PC-3 (cell line): ENCODE measurements at regions not wholly inside any gene's neighbourhood (a gene's known extent, or its start where the extent isn't known, plus 50 kb on each side); places are given as distances from the start of the nearest gene placed in this dataset.

Experiments used
- ATAC-seq: fragments of 200-7000 bp; cut with Tn5 transposase; 2 replicates; pipeline ENCODE4 v1.9.1; 2020; ENCODE audit warnings: mild to moderate bottlenecking, moderate library complexity
- BruUV-seq: library from RNA; stranded (reverse); fragments of 400-500 nt; replicated peaks from 2 replicates; lab custom pipeline; 2021; lab: Mats Ljungman, UMichigan
- CTCF ChIA-PET: fragments of 300-600 bp; sonication (Branson Sonifier 250); formaldehyde crosslinking; loops from one replicate; lab custom pipeline; 2022; ENCODE audit warnings: antibody characterized with exemption; lab: Charles Lee
- POLR2A ChIA-PET: fragments of 300-600 bp; sonication (Branson Sonifier 250); formaldehyde crosslinking; loops from one replicate; lab custom pipeline; 2022; ENCODE audit warnings: antibody characterized with exemption; ENCODE audit not compliant: unreplicated experiment; lab: Charles Lee
- DNase-seq: peaks from one replicate; pipeline ENCODE4 v3.0.0-alpha.2; 2015
- H2AFZ ChIP-seq: fragments of 300-600 bp; sonication (generic); 2 replicates; pipeline ENCODE4 v1.6.0; 2016; ENCODE audit warnings: antibody characterized with exemption, low read length
- H3F3A ChIP-seq: fragments of 300-600 bp; sonication (generic); one replicate; pipeline ENCODE4 v1.6.0; 2017; ENCODE audit warnings: antibody characterized with exemption, low read length, control low read depth, mild to moderate bottlenecking; ENCODE audit not compliant: unreplicated experiment
- H3K27ac ChIP-seq: fragments of 300-600 bp; sonication (generic); 2 replicates; pipeline ENCODE4 v1.5.1; 2016; ENCODE audit warnings: mild to moderate bottlenecking, low read length
- H3K27me3 ChIP-seq: fragments of 300-600 bp; sonication (generic); 2 replicates; pipeline ENCODE4 v1.6.1; 2016; ENCODE audit warnings: low read length, mixed read lengths
- H3K36me3 ChIP-seq: fragments of 300-600 bp; sonication (generic); 2 replicates; pipeline ENCODE4 v1.6.1; 2016; ENCODE audit warnings: low read depth, mixed run types, low read length, mixed read lengths
- H3K4me1 ChIP-seq: fragments of 300-600 bp; sonication (generic); 2 replicates; pipeline ENCODE4 v1.5.1; 2016; ENCODE audit warnings: low read length; ENCODE audit not compliant: insufficient read depth
- H3K4me2 ChIP-seq: fragments of 300-600 bp; sonication (generic); 2 replicates; pipeline ENCODE4 v1.6.0; 2016; ENCODE audit warnings: low read length
- H3K4me3 ChIP-seq: fragments of 300-600 bp; sonication (generic); 2 replicates; pipeline ENCODE4 v1.5.1; 2016; ENCODE audit warnings: mild to moderate bottlenecking, low read length, mixed read lengths
- H3K79me2 ChIP-seq: fragments of 300-600 bp; sonication (generic); 2 replicates; pipeline ENCODE4 v1.6.1; 2017; ENCODE audit warnings: low read length, mixed read lengths
- H3K9ac ChIP-seq: fragments of 300-600 bp; sonication (generic); 2 replicates; pipeline ENCODE4 v1.6.0; 2016; ENCODE audit warnings: mild to moderate bottlenecking, low read length
- H3K9me2 ChIP-seq: fragments of 300-600 bp; sonication (generic); replicated peaks from 2 replicates; pipeline ENCODE4 v1.6.1; 2016; ENCODE audit warnings: mixed run types, low read length, mixed read lengths
- H3K9me3 ChIP-seq: fragments of 300-600 bp; sonication (generic); 2 replicates; pipeline ENCODE4 v1.6.1; 2016; ENCODE audit warnings: low read length, mixed read lengths
- H4K20me1 ChIP-seq: fragments of 300-600 bp; sonication (generic); 2 replicates; pipeline ENCODE4 v1.6.1; 2016; ENCODE audit warnings: low read length, mixed read lengths
- CTCF ChIP-seq: fragments of 300-600 bp; sonication (generic); conservative IDR thresholded peaks from 2 replicates; pipeline ENCODE4 v1.5.1; 2017; ENCODE audit warnings: antibody characterized with exemption, low read depth, mild to moderate bottlenecking, low read length
- EZH2 ChIP-seq: fragments of 300-600 bp; sonication (generic); IDR thresholded peaks from one replicate; pipeline ENCODE4 v1.6.1; 2017; ENCODE audit warnings: antibody characterized with exemption, mild to moderate bottlenecking, low read length; ENCODE audit not compliant: unreplicated experiment
- EZH2phosphoT487 ChIP-seq: fragments of 300-600 bp; sonication (generic); IDR thresholded peaks from 2 replicates; pipeline ENCODE4 v1.6.1; 2018; ENCODE audit warnings: mild to moderate bottlenecking, antibody characterized with exemption, low read length, borderline replicate concordance
- intact Hi-C: fragments of 100-400 bp; cut with micrococcal nuclease; formaldehyde crosslinking; loops from 2 replicates; pipeline ENCODE4 v1.9.0; 2023

DNA sequence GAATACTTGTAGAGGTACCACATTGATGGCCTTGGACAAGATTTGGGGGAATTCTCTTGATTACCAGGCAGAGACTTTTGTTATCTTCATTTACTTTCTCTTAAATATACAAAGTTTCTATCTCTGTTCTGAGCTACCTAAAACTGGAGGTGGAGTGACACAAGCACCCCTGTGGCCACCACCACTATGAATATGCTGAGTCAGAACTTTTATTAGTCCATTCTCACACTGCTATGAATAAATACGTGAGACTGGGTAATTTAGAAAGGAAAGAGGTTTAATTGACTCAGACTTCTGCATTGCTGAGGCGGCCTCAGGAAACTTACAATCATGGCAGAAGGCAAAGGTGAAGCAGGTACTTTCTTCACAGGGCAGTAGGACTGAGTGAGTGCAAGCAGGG, 67.1 kb downstream of the RTL3 start:
- ChIA-PET CTCF (no interaction called here), POLR2A (no interaction called here)
- Histone ChIP-seq H3K4me2 (no peak overlapping the region), H3K9me3 (no peaks in the 10 kb centered on the region), H3K4me3 (no peak overlapping the region), H3K27ac (no peak overlapping the region), H3K4me1 (no peaks in the 10 kb centered on the region), H3K9ac (no peak overlapping the region), H2AFZ (no peak overlapping the region), H3K79me2 (no peaks in the 10 kb centered on the region), H3K36me3 (no peaks in the 10 kb centered on the region), H4K20me1 (no peaks in the 10 kb centered on the region), H3K9me2 (no peaks in the 10 kb centered on the region), H3F3A (no peaks in the 10 kb centered on the region), H3K27me3 (no peaks in the 10 kb centered on the region)
- ATAC-seq: no peak
- no TSS peak for BruUV-seq
- intact Hi-C loops: no loop called here
- DNase-seq: no peak
- TF ChIP-seq EZH2phosphoT487 (no peak), EZH2 (no peak), CTCF (no peak)

GRCh38 chrX:78574306-78574705, 84.8 kb downstream of the RTL3 start:
- intact Hi-C loops: no loop called here

DNA sequence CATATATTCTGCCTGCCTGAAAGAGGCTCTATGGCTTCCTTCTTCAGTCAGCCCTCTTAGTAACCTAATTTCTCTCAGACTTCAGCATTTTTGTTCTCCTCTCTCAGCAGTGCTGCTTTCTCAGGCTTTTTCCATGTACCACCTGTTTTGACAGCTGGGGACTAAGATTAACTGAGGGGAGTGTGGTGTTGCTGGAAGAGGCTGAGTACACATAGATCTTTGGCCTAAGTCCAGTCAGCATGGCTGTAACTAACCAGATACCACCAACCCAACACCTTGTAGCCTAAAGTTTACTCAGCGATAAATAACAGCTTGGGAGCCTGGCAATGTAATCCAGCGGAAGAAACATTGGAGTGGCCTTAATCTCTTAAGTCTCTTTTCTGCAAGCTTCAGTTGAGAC, 85.5 kb downstream of the RTL3 start:
- TF ChIP-seq CTCF (no peak), EZH2phosphoT487 (no peak), EZH2 (no peak)
- ChIA-PET CTCF (no interaction called here), POLR2A (no interaction called here)
- Histone ChIP-seq H3K27ac (no peak overlapping the region), H3K4me1 (no peaks in the 10 kb centered on the region), H3K9ac (no peak overlapping the region), H2AFZ (no peak overlapping the region), H3K79me2 (no peaks in the 10 kb centered on the region), H3K4me2 (no peak overlapping the region), H3K27me3 (no peaks in the 10 kb centered on the region), H3K4me3 (no peak overlapping the region), H3F3A (no peaks in the 10 kb centered on the region), H3K9me3 (no peaks in the 10 kb centered on the region), H3K36me3 (no peaks in the 10 kb centered on the region), H4K20me1 (no peaks in the 10 kb centered on the region), H3K9me2 (no peaks in the 10 kb centered on the region)
- intact Hi-C loops: no loop called here
- DNase-seq (no peak), ATAC-seq (no peak)
- BruUV-seq: no TSS peak

More at GRCh38 chrX:78574306-78574705, 84.8 kb downstream of the RTL3 start:
- BruUV-seq: no TSS peak
- ATAC-seq (no peak), DNase-seq (no peak)
- Histone ChIP-seq H3K4me1 (no peaks in the 10 kb centered on the region), H3K36me3 (no peaks in the 10 kb centered on the region), H3K9ac (no peak overlapping the region), H3K4me3 (no peak overlapping the region), H3K9me3 (no peaks in the 10 kb centered on the region), H3K27ac (no peak overlapping the region), H3K4me2 (no peak overlapping the region), H3F3A (no peaks in the 10 kb centered on the region), H4K20me1 (no peaks in the 10 kb centered on the region), H2AFZ (no peak overlapping the region), H3K79me2 (no peaks in the 10 kb centered on the region), H3K9me2 (no peaks in the 10 kb centered on the region), H3K27me3 (no peaks in the 10 kb centered on the region)
- POLR2A ChIA-PET: no interaction called here
- TF ChIP-seq CTCF (no peak), EZH2 (no peak), EZH2phosphoT487 (no peak)
- CTCF ChIA-PET: no interaction called here
